Skeletal muscle cell (primary cell): ENCODE measurements at regions not wholly inside any gene's neighbourhood (a gene's known extent, or its start where the extent isn't known, plus 50 kb on each side); places are given as distances from the start of the nearest gene placed in this dataset.
"Not testable (repeated sequence)": the region's sequence is repeated elsewhere in the genome, so short reads cannot be mapped to it uniquely, and the experiment has no call there.

ENCODE experiments used
- DNase-seq: peaks from one replicate; pipeline ENCODE4 v3.0.0-alpha.2; 2010; ENCODE audit warnings: low read depth
- H3K4me3 ChIP-seq: 2 replicates; pipeline ENCODE4 v1.5.1; 2011; ENCODE audit warnings: low read depth, mild to moderate bottlenecking, control low read depth, low read length, moderate library complexity

DNA sequence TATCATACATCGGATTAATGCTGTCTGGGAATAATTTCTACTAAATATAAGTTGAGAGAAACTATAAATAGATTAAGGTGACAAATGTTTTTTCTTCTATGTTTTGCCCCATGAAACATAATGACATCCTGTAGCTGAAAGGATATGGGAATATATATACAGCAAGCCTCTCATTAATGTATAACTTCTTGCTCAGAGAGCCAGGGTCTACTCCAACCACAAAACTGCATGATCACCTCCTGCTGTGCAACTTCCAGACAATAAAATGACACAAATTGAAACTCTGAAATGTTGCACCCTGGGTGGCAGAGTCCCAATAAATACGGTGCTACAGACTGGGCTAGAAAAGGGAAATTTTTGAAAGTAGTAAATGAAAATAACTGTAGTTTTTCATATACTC is 571.9 kb upstream of the CBLB start:
- H3K4me3 ChIP-seq: no peak overlapping the region
- no peak for DNase-seq

DNA sequence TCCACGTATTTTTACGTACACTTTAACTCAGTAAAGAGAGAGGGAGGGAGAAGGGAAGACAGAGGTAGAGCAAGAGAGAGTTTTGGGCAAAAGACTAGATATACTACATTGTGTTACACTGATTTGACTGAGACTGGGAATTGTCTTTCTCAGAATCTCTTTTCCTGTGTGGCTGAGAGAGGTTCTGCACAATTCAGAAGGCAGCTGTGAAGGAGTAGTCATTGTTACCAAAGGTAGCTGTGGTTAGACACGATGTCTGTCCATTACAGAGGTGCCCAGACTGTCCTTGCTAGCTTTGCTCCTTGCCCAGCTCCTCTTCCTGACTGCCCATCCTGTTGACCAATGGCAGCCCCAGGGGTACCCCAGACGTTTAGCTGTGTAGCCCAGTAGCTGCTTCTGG is 577.5 kb upstream of the CBLB start:
- DNase-seq: no peak
- H3K4me3 ChIP-seq: no peak overlapping the region

DNA sequence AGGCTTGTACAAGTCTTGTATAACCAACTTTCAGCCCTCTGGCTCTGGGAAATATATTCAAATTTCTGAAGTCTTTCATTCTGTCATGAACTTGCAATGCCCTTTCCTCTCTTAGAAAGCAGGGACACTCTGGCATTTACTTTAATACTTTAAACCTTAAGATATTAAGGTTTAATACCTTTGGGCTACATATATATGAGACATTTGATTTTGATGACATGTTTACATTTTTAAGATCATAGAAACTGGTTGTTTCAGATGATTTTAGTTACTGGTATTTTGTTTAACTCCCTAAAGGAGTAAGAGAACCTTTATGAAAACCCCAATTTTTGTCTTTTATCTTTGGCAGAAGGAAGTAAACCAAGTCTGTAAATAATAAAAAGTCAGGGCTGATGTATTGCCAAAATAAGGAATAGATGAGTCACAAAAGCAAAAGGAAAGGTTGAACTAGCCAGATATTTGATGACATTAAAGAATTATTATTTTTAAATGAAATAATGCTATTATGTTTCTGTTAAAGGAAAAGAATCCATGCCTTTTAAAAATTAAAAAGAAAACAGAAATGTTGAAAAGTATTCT is 579.0 kb upstream of the CBLB start:
- no peak overlapping the region for H3K4me3 ChIP-seq
- no peak for DNase-seq

DNA sequence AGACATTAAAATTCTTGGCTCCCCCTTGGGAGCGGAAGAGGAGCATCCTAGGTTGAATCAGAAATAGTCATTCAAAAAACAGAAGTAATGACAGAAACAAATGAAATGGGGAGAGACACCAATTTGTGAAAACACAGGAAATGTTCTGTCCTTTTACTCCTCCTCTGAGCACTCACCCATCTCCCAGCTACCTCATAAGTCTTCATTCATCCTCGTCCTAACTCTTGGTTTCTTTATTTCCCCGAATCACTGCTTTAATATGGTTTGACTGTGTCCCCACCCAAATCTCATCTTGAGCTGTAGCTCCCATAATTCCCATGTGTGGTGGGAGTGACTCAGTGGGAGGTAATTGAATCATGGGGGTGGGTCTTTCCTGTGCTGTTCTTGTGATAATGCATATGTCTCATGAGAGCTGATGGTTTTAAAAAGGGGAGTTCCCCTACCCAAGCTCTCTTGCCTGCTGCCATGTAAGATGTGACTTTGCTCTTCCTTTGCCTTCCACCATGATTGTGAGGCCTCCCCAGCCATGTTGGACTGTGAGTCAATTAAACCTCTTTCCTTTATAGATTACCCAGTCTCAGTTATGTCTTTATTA is 579.7 kb upstream of the CBLB start:
- H3K4me3 ChIP-seq, DNase-seq: not testable (repeated sequence)

DNA sequence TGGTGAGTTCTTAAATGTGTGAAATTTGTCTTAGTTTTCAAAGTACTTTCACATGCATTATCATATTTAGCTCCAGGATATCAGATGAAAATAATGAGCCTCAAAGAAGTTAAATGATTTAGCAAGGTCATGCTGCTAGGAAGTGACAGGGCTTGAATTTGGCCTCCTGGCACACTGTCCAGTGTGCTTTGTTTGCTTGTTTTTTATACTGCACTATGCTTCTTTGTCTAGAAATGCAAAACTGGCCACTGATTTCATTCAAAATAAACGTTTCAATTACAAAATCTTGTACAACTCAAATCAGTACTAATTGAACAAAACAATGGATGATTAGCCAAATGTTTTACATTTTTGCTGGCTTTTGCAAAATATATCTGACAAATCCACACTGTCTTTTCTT is 583.3 kb upstream of the CBLB start:
- no peak overlapping the region for H3K4me3 ChIP-seq
- DNase-seq: no peak

DNA sequence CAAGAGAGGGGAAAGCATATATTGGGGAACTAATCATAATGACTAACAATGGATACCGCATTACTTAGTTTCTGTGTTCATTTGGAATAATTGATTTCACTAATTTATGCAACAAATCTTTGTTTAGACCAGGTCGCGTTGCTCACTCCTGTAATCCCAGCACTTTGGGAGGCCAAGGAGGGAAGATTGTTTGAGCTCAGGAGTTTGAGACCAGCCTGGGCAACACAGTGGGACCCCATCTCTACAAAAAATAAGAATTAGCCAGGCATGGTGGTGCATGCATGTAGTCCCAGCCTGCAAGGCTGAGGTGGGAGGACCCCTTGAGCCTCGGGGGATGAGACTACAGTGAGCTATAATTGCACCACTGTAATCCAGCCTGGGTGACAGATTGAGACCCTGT is 585.7 kb upstream of the CBLB start:
- DNase-seq: no peak
- no peak overlapping the region for H3K4me3 ChIP-seq

DNA sequence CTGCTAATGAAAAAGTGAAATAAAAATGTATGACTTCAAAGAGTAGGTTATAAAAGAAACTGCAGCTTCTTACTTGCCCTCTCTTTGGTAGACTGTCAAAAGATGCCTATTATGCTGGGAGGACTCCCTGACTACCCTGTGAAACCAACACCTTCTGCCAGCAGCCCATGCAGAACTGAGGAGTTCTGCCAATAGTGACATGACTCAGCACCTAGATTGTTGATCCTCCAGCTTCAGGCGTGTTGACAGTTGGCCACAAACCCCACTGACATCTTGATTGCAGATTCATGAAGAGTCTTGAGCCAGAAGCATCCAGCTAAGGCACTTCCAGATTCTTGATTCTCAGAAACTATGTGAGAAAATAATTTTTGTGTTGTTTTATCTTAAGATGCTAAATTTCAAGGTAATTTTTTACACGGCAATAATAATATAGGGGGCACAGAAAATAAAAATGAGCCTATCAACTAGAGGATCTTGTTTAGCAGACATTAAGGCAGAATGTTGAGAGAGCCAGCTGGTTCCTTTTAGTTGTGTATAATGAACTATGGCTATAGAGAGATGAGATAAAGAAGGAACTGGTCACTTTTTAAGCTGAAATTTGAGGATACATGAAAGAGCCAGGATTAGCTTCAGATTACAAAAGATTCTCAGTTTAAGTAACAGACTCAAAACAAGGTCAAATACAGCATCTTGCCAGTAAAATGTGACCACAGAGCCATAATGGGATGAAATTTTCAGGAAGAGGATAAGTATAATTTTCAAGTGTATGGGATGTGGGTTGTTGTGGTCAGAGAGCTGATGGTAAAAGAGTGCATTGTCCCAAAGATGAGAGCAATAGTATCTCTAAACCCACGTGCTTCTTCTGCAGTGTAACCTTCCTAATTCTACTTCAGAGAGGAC is 588.7 kb upstream of the CBLB start:
- H3K4me3 ChIP-seq: no peak overlapping the region
- peak; percentile 92 for DNase-seq

DNA sequence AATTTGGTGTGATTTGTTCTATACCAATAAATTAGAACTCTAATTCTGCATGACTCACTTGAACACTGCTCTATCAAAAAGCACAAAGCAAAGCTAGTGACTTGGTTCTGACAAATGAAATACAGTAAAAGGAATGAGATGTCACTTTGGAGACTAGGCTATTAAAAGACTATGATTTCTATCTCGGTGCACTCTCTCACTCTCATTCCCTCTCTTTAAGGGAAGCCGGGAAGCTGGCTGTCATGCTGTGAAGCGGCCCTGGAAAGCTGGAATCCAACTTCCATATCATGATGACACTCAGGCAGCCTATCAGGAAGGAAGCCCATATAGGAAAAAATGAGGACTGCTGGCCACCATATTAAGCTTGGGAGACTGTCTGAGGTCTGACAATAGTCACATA is 590.1 kb upstream of the CBLB start:
- no peak for DNase-seq
- no peak overlapping the region for H3K4me3 ChIP-seq

DNA sequence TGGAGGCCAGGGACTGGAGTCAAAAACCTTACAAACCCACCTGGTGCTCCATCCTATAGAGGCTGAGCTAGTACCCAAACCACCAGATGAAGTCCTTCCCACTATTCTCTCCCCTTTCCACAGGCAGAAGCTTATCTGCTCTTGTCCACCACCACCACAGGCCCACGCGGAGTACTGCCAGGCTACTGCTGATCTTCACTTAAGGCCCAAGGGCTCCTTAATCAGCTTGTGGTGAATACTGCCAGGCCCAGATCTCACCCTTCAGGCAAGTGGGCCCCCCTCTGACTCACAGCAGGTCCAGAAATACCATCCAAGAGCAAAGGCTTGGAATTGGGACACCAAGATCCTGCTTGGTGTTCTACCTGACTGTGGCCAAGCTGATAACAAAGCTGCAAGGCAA is 598.1 kb upstream of the CBLB start:
- H3K4me3 ChIP-seq: no peak overlapping the region
- DNase-seq: no peak

DNA sequence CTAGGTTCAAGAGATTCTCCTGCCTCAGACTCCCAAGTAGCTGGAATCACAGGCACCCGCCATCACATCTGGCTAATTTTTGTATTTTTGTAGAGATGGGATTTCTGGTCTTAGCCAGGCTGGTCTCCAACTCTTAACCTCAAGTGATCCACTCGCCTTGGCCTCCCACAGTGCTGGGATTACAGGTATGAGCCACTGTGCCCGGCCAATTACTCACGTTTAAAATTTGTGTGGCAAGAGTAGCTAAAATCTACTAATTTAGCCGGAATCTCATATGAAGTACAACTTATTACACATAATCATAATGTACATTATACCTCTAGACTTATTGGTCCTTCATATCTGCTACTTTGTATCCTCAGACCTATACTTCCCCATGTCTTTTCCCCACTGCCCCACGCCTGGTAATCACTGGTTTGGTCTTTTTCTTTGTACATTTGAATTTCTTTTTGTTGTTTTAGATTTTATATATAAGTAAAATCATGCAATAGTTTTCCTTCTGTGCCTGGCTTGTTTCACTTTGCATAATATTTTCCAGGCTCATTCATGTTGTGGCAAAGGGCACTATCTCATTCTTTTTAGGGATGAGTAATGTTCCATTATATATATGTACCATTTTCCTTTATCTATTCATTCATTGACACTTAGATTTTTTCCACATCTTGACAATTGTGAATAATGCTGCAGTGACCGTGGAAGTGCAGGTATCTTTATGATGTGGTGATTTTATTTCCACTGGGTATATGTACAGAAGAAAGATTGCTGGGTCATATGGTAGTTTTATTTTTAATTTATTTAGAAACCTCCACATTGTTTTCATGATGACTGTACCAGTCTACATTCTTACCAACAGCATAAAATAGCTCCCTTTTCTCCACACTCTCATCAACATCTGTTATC is 605.0 kb upstream of the CBLB start:
- H3K4me3 ChIP-seq: no peak overlapping the region
- DNase-seq: no peak

DNA sequence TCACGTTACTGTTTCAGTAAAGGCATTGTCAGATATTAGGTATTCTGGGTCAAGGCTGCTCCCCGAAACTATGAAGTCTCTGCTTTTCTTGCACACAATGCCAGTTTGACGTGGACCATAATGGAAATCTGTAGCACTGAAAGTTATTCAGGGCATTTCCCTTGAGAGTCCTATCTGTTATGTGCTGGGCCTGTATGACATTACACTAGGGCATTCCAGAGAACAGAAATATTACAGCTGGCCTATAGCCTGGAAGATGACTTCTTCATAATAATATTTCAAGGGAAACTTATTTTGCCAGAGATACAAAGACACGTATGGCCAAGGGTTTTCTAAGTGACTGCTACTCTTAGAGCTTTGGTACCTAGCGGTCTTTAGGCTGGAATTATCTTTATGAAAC is 613.6 kb upstream of the CBLB start:
- DNase-seq: peak; percentile 0
- H3K4me3 ChIP-seq: no peak overlapping the region

DNA sequence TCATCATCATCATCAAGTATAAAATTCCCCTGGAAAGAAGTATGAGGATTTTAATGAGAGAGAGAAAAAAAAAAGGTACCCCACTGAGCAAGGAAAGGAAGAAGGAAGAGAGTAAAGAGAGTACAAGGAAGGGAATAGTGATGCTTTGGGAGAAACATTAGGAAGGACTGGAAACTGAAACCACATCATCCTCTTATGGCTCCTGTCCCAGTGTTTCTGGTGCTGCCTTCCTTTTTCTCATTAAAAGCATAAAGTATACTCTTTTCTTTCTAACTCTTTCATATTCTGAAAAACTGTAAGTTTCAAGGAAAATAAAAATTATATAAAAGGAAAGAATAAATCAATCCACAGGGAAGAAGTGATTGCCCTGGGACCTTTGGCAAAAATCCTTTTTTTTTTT is 616.4 kb upstream of the CBLB start:
- no peak overlapping the region for H3K4me3 ChIP-seq
- no peak for DNase-seq

DNA sequence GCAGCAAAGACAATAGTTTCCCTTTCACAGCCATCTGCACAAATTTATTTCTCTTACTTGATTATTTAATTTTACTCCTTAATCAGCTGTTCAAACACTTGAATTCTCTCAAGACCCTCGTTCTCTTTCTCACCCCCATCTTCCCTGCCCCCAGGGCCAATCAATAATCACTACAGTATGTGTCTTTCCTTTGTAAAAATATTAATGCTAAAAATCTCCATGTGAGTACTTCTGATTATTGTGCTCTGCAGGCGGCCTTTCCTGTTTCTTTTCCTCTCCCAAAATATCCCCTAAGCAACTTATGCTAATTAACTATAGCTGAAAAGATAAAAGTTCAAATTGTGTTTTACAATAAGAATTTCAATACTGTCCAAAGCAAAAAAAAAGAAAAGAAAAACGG is 617.0 kb upstream of the CBLB start:
- DNase-seq: no peak
- H3K4me3 ChIP-seq: no peak overlapping the region

DNA sequence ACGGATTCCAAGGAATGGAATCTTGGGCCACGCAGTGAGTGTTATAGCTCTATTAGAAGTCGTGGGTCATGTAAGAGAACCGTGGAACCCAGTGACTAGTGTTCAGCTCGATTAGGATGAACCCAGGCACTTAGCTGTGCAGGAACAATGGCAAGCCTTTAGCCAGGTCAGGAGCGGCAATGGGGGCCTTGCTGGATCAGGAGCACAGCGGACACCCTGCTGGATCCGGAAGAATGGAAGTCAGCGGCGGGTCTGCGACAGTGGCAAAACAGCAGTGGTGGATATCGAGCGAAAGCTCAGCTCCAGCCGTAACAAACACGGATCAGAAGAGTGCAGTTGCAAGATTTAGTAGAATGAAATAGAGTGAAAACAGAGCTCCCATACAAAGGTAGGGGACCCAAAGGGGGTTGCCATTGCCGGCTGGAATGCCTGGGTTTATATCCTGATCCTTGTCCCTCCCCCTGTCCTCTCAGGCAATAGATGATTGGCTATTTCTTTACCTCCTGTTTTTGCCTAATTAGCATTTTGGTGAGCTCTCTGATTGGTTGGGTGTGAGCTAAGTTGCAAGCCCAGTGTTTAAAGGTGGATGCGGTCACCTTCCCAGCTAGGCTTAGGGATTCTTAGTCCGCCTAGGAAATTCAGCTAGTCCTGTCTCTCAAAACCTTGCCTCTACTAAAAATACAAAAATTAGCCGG is 618.3 kb upstream of the CBLB start:
- not testable (repeated sequence) for H3K4me3 ChIP-seq

DNA sequence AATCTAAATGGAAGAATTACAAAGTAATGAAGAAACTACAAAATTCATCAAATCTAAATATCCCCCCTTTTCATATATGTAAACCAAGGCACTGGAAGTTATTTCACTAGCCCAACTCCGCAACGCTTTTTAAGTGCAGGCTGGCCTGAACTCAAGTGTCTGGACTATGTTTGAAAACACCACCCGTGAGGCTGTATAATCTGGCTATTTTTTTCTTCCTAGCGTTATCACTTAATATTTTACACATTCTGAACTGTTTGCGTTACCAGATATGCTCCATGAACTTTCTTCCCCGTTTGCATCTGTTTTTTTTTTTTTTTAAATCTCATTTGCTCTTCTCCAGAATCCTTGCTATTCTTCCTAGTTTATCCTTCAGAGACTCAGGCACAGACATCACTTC is 619.5 kb upstream of the CBLB start:
- no peak for DNase-seq

More for the DNA sequence above, 618.3 kb upstream of the CBLB start:
- DNase-seq: not testable (repeated sequence)

DNA sequence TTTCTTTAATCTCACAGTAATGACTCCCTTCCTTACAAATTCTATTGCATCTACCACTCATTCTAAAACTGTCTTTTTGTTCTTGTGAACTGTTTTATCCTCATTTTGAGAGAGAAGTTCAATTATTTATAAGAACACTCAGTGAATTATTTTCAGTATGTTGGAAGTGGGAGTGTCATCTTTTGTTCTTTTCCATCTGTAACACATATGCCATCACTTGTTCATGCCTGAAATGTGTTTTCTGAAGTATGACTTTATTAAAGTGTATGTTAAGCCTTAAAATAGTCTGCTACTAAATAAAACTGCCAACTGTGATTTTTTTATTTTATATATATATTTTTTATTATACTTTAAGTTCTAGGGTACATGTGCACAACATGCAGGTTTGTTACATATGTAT is 623.0 kb upstream of the CBLB start:
- DNase-seq: no peak
- no peak overlapping the region for H3K4me3 ChIP-seq

More for the DNA sequence above, 619.5 kb upstream of the CBLB start:
- no peak overlapping the region for H3K4me3 ChIP-seq

DNA sequence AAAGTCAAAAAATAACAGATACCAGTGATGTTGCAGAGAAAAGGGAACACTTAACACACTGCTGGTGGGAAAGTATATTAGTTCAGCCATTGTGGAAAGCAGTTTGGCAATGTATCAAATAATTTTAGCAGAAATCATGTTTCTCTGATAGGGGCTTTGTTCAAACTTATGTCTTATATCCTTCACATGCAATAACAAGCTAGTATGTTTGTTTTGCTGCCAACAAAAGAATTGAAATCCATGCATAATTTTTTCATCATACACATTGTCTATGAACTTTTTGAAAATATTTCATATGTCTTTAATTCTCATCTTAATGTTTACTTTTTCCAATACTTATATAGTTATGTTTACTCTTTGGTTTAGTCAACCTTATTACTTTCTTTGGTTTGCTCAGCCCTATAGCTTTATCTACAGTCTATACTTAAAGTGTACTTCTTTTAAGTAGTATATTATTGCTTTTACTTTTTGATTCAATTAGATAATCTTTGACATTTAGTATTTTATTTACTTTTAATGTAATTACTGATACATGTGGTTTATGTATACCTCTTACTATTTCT is 639.6 kb upstream of the CBLB start:
- no peak for DNase-seq
- H3K4me3 ChIP-seq: no peak overlapping the region

DNA sequence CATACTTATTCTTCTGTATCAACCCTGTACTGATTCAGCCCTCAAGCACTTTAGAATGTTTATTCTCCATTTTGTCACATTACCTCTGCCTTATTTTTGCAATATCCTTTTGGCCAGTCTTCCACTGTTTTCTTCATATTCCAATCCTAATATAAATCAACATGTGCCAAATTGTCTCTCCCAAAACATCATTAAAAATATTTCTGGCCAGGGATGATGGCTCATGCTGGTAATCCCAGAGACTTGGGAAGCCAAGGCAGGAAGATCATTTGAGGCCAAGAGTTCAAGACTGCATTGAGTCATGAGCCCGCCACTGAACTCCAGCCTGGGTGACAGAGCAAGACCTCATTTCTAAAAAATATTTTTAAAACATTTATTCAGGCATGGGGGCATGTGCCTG is 641.4 kb upstream of the CBLB start:
- peak; percentile 22 for DNase-seq
- no peak overlapping the region for H3K4me3 ChIP-seq

DNA sequence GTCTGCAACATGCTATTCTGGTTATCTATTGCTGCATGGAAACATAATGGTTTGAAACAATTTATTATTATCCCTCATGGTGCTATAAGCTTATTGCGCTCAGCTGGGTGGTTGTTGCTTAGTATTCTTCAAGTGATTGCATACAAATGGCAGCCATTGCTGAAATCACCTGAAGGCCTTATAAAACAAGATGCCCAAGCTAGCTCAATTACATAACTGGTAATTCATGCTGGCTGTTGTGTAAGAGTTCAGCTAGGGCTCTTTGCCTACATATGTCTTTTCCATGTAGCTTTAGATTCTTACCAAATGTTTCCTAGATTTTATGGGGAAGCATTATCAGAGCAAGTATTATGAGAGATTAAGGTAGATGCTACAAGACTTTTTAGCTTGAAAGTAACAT is 644.0 kb upstream of the CBLB start:
- no peak for DNase-seq
- no peak overlapping the region for H3K4me3 ChIP-seq
